ENCODE measurements at regions not wholly inside any gene's neighbourhood (a gene's known extent, or its start where the extent isn't known, plus 50 kb on each side); places are given as distances from the start of the nearest gene placed in this dataset.

DNA sequence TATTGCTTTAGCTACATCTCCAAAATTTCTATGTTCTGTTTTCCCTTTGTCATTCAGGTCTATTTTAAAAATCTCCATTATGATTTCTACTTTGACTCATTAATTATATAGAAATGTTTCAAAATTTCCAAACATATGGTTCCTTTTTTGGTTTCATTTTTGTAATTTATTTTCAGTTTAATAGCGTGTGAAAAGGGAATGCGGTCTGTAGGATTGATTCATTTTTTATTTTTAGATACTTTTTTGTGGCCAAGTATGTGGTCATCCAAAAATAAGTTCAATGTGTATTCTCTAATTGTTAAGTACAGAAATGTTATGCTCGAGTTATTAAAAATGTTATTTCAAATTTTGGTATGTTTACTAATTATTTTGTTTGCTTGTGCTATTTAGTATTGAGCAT lies 72.5 kb upstream of the ANKRD1 start:
- no peak for TF ChIP-seq CTCF (IDR thresholded peaks at IDR 0.05)
- Mint-ChIP-seq H3K36me3 (ENCODE audit: low read depth) (no peaks in the 10 kb centered on the region), H3K9me3 (no peaks in the 10 kb centered on the region), H3K4me1 (ENCODE audit: low read depth) (peaks cover 10% of the 10 kb centered on the region), H3K27me3 (peaks cover 1% of the 10 kb centered on the region), H3K4me3 (no peak overlapping the region), H3K27ac (no peak overlapping the region)
- ChIA-PET CTCF (interaction anchor here (1.3 kb wide), 1 partner anchor 12 kb away, joined by 4 read pairs; no protein-coding TSS in a partner anchor), POLR2A (no interaction called here)
- ATAC-seq (no peak), DNase-seq (no peak)
- intact Hi-C loops (cut with micrococcal nuclease): no loop called here

DNA sequence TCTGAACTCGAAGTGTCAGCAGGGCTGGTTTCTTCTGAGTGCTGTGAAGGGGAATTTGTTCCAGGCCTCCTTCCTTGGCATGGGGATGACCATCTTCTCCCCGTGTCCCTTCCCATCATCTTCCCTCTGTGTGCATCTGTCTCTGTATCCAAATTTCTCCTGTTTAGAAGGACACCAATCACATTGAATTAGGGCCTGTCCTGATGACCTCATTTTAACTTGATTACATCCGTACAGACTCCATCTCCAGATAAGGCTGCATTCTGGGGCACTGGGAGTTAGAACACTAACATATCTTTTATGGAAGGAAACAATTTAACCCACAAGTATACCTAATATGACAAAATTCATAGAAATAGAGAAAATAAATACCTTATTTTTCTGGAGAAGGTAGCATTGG lies 76.8 kb upstream of the ANKRD1 start:
- DNase-seq (no peak), ATAC-seq (no peak)
- ChIA-PET CTCF (no interaction called here), POLR2A (no interaction called here)
- Mint-ChIP-seq H3K4me3 (no peak overlapping the region), H3K4me1 (ENCODE audit: low read depth) (peaks cover 10% of the 10 kb centered on the region), H3K9me3 (no peaks in the 10 kb centered on the region), H3K36me3 (ENCODE audit: low read depth) (no peaks in the 10 kb centered on the region), H3K27me3 (peaks cover 1% of the 10 kb centered on the region), H3K27ac (no peak overlapping the region)
- intact Hi-C loops (cut with micrococcal nuclease): no loop called here
- no peak for TF ChIP-seq CTCF (IDR thresholded peaks at IDR 0.05)

DNA sequence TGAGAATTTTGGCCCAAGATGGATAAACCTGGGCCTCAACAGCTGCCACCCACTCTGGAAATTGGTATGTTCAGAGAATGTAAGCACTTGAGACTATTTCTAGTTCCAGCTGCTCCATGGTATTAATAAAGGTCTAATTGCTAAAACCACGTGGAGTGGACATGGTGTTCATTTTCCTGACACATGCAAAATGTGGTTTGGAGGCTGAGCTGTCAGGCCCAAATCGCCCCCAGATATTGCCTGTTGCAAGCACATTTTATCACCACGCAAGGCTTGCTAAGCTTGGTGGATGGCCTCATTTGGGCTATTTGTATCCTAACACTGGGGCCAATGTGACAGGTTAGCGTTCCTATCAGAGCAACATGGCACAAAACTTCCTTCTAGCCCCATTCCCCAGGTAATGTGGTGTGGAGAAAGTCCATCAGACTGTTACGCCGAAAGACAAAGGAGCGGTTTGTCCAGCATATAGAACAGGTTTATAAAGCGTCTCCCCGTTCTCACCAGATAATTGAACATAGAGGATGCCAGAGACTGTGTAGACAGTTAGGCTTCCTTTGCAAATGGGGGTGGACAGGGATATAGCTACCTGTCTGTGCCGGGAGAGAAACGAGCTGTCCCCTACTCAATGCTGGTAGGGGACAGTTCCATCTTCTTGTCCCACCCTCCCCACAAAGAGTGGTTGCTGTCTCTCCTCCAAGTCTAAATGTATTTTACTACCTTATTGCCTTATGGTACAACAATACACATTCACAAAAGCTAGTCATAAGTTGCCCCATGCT lies 78.0 kb upstream of the ANKRD1 start:
- DNase-seq: no peak
- H3K36me3 Mint-ChIP-seq (ENCODE audit: low read depth): no peaks in the 10 kb centered on the region
- H3K27me3 Mint-ChIP-seq: peaks cover 1% of the 10 kb centered on the region
- no peak overlapping the region for H3K4me3 Mint-ChIP-seq
- H3K9me3 Mint-ChIP-seq: no peaks in the 10 kb centered on the region
- intact Hi-C loops (cut with micrococcal nuclease): no loop called here
- ChIA-PET POLR2A (no interaction called here), CTCF (interaction anchor here (1.0 to 2.5 kb wide), 3 partner anchors 87 to 300 kb away, joined by 3 to 11 read pairs (median 4); no protein-coding TSS in a partner anchor)
- no peak for ATAC-seq
- no peak for TF ChIP-seq CTCF (IDR thresholded peaks at IDR 0.05)
- no peaks in the 10 kb centered on the region for H3K4me1 Mint-ChIP-seq (ENCODE audit: low read depth)
- H3K27ac Mint-ChIP-seq: no peak overlapping the region

DNA sequence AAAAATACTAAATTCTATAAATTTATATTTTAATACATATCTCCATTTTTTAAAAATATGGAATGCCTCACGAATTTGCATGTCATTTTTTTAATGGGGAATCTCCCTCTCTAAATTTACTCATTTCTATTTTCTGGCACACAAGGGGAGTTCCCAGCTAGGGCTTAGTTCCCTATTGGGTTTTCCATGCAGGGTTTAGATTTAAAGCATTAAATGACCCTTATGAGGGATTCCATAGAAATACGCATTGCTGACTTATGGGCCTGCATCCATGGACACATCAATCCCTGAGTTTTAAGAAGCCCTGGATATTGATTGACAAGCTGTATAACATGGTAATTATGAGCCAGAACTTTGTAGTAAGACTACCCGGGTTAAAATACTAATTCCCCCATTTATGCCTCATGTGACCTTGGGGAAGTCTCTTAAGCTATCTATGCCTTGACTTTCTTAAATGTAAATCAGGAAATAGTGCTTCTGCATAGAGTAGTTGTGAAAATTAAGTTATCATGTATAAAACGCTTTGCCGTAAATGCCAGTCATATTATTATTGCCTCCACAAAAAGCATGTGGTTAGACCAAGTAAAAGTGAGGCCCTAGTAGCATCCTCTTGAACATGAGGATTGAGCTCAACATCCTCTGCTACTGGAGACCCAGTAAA lies 78.8 kb upstream of the ANKRD1 start:
- H3K36me3 Mint-ChIP-seq (ENCODE audit: low read depth): no peaks in the 10 kb centered on the region
- peaks cover under 1% of the 10 kb centered on the region for H3K4me1 Mint-ChIP-seq (ENCODE audit: low read depth)
- DNase-seq (no peak), ATAC-seq (no peak)
- no peak overlapping the region for H3K27ac Mint-ChIP-seq
- no peak for TF ChIP-seq CTCF (IDR thresholded peaks at IDR 0.05)
- peaks cover under 1% of the 10 kb centered on the region for H3K9me3 Mint-ChIP-seq
- no peak overlapping the region for H3K4me3 Mint-ChIP-seq
- H3K27me3 Mint-ChIP-seq: peaks cover under 1% of the 10 kb centered on the region
- POLR2A ChIA-PET: no interaction called here
- intact Hi-C loops (cut with micrococcal nuclease): no loop called here
- CTCF ChIA-PET: interaction anchor here (1.0 to 2.5 kb wide), 5 partner anchors 88 to 299 kb away, joined by 3 to 11 read pairs (median 4); no protein-coding TSS in a partner anchor

GRCh38 chr10:91000470-91000869 lies 79.6 kb upstream of the ANKRD1 start:
- Mint-ChIP-seq H3K4me1 (ENCODE audit: low read depth) (peaks cover 9% of the 10 kb centered on the region), H3K27me3 (peaks cover 2% of the 10 kb centered on the region), H3K4me3 (no peak overlapping the region), H3K9me3 (peaks cover 6% of the 10 kb centered on the region), H3K36me3 (ENCODE audit: low read depth) (no peaks in the 10 kb centered on the region), H3K27ac (no peak overlapping the region)
- no peak for TF ChIP-seq CTCF (IDR thresholded peaks at IDR 0.05)
- intact Hi-C loops (cut with micrococcal nuclease): no loop called here
- DNase-seq (no peak), ATAC-seq (no peak)
- POLR2A ChIA-PET: no interaction called here
- CTCF ChIA-PET: interaction anchor here (1.1 to 2.5 kb wide), 3 partner anchors 89 to 251 kb away, joined by 4 to 11 read pairs (median 6); no protein-coding TSS in a partner anchor
